HEK293 (cell line): ENCODE measurements at regions not wholly inside any gene's neighbourhood (a gene's known extent, or its start where the extent isn't known, plus 50 kb on each side); places are given as distances from the start of the nearest gene placed in this dataset.

Experiments
- RBAK ChIP-seq: fragments of 450-650 bp; formaldehyde crosslinking; IDR thresholded peaks from 2 replicates; pipeline ENCODE4 v1.5.1; 2016; ENCODE audit warnings: missing biosample characterization, missing genetic modification characterization
- ZBTB1 ChIP-seq: fragments of 450-650 bp; formaldehyde crosslinking; IDR thresholded peaks from 2 replicates; pipeline ENCODE4 v1.5.1; 2016; ENCODE audit warnings: missing biosample characterization, missing genetic modification characterization
- ZNF2 ChIP-seq: fragments of 450-650 bp; formaldehyde crosslinking; IDR thresholded peaks from 2 replicates; pipeline ENCODE4 v1.5.1; 2016; ENCODE audit warnings: missing biosample characterization, missing genetic modification characterization
- ZNF223 ChIP-seq: fragments of 450-650 bp; formaldehyde crosslinking; IDR thresholded peaks from 2 replicates; pipeline ENCODE4 v1.5.1; 2016; ENCODE audit warnings: missing biosample characterization, missing genetic modification characterization
- TF ChIP-seq, protein P1 (sequence below): sonication (generic); formaldehyde crosslinking; IDR thresholded peaks from 2 replicates; pipeline ENCODE4 v1.8.1; 2022; ENCODE audit warnings: mild to moderate bottlenecking, moderate library complexity, missing genetic modification reagents
- TF ChIP-seq, protein P2 (sequence below): fragments of 450-650 bp; formaldehyde crosslinking; IDR thresholded peaks from 2 replicates; pipeline ENCODE4 v1.5.1; 2016; ENCODE audit warnings: missing biosample characterization, missing genetic modification characterization

DNA sequence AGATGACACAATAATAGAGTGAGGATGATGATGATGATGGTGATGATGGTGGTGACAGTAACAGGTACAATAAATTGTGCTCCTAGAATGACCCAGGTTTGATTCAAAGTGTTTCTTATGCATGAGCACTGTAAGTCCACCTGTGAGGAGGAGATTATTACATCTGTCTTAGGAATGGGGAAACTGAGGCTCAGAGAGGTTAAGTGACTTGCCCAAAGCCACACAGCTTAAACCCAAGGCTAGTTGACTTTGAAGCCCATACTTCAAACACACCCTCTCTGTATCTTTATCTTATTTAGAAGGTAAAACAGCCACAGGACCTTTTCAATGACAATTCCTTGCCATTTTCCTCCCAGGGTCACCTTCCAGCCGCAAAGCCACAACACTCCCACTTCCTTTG, 88.9 kb downstream of the MIAT start:
- TF ChIP-seq RBAK (tag by site-specific recombination) (no peak), ZBTB1 (tag by site-specific recombination) (no peak), ZNF223 (tag by site-specific recombination) (no peak), ZNF2 (tag by site-specific recombination) (no peak)
- TF ChIP-seq, protein P1, sequence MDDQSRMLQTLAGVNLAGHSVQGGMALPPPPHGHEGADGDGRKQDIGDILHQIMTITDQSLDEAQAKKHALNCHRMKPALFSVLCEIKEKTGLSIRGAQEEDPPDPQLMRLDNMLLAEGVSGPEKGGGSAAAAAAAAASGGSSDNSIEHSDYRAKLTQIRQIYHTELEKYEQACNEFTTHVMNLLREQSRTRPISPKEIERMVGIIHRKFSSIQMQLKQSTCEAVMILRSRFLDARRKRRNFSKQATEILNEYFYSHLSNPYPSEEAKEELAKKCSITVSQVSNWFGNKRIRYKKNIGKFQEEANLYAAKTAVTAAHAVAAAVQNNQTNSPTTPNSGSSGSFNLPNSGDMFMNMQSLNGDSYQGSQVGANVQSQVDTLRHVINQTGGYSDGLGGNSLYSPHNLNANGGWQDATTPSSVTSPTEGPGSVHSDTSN, result no peak
- TF ChIP-seq, protein P2, sequence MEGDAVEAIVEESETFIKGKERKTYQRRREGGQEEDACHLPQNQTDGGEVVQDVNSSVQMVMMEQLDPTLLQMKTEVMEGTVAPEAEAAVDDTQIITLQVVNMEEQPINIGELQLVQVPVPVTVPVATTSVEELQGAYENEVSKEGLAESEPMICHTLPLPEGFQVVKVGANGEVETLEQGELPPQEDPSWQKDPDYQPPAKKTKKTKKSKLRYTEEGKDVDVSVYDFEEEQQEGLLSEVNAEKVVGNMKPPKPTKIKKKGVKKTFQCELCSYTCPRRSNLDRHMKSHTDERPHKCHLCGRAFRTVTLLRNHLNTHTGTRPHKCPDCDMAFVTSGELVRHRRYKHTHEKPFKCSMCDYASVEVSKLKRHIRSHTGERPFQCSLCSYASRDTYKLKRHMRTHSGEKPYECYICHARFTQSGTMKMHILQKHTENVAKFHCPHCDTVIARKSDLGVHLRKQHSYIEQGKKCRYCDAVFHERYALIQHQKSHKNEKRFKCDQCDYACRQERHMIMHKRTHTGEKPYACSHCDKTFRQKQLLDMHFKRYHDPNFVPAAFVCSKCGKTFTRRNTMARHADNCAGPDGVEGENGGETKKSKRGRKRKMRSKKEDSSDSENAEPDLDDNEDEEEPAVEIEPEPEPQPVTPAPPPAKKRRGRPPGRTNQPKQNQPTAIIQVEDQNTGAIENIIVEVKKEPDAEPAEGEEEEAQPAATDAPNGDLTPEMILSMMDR (tag by site-specific recombination), result no peak
